H9 (cell line): ENCODE measurements at regions not wholly inside any gene's neighbourhood (a gene's known extent, or its start where the extent isn't known, plus 50 kb on each side); places are given as distances from the start of the nearest gene placed in this dataset.

Source experiments
- DNase-seq: peaks from one replicate; pipeline ENCODE4 v3.0.0-alpha.2; 2017
- H2AFZ ChIP-seq: one replicate; pipeline ENCODE4 v1.6.1; 2013; ENCODE audit warnings: mild to moderate bottlenecking, low read length, control low read depth, moderate library complexity
- H2AK5ac ChIP-seq: 2 replicates; pipeline ENCODE4 v1.6.1; 2013; ENCODE audit warnings: low read length, control low read depth, mixed read lengths; ENCODE audit not compliant: insufficient read length
- H2BK120ac ChIP-seq: one replicate; pipeline ENCODE4 v1.6.1; 2013; ENCODE audit warnings: low read depth, mild to moderate bottlenecking, low read length, control low read depth, inconsistent platforms; ENCODE audit not compliant: poor library complexity, severe bottlenecking
- H2BK12ac ChIP-seq: 2 replicates; pipeline ENCODE4 v1.6.1; 2013; ENCODE audit warnings: low read length, control low read depth, mixed read lengths, low read depth; ENCODE audit not compliant: insufficient read length
- H2BK15ac ChIP-seq: 2 replicates; pipeline ENCODE4 v1.6.1; 2013; ENCODE audit warnings: low read depth, low read length, control low read depth
- H2BK20ac ChIP-seq: one replicate; pipeline ENCODE4 v1.6.1; 2013; ENCODE audit warnings: low read depth, mild to moderate bottlenecking, low read length, control low read depth, inconsistent platforms; ENCODE audit not compliant: poor library complexity, severe bottlenecking
- H2BK5ac ChIP-seq: 2 replicates; pipeline ENCODE4 v1.6.1; 2013; ENCODE audit warnings: low read length, control low read depth, mixed read lengths; ENCODE audit not compliant: insufficient read length
- H3K14ac ChIP-seq: 2 replicates; pipeline ENCODE4 v1.6.1; 2013; ENCODE audit warnings: low read length, control low read depth; ENCODE audit not compliant: insufficient read depth
- H3K18ac ChIP-seq: 2 replicates; pipeline ENCODE4 v1.6.1; 2013; ENCODE audit warnings: low read depth, mild to moderate bottlenecking, mixed read lengths, low read length, control low read depth; ENCODE audit not compliant: insufficient read length
- H3K23ac ChIP-seq: 2 replicates; pipeline ENCODE4 v1.6.1; 2013; ENCODE audit warnings: low read length, control low read depth, mixed read lengths, low read depth; ENCODE audit not compliant: insufficient read length
- H3K23me2 ChIP-seq: 2 replicates; pipeline ENCODE4 v1.6.1; 2013; ENCODE audit warnings: low read depth, mild to moderate bottlenecking, mixed read lengths, low read length, control low read depth; ENCODE audit not compliant: insufficient read length, poor library complexity, severe bottlenecking
- H3K27ac ChIP-seq: 2 replicates; pipeline ENCODE4 v1.5.1; 2013; ENCODE audit warnings: low read length, control low read depth, mixed read lengths, low read depth; ENCODE audit not compliant: insufficient read length
- H3K27me3 ChIP-seq: 2 replicates; pipeline ENCODE4 v1.6.1; 2013; ENCODE audit warnings: low read length, control low read depth, inconsistent platforms; ENCODE audit not compliant: insufficient read depth
- H3K4ac ChIP-seq: 2 replicates; pipeline ENCODE4 v1.6.1; 2013; ENCODE audit warnings: low read depth, mild to moderate bottlenecking, control low read depth, inconsistent platforms, low read length, moderate library complexity
- H3K4me1 ChIP-seq: 2 replicates; pipeline ENCODE4 v1.6.1; 2013; ENCODE audit warnings: low read length, control low read depth, inconsistent platforms; ENCODE audit not compliant: insufficient read depth
- H3K4me2 ChIP-seq: 2 replicates; pipeline ENCODE4 v1.6.1; 2013; ENCODE audit warnings: low read length, control low read depth, mixed read lengths; ENCODE audit not compliant: insufficient read length, insufficient read depth
- H3K56ac ChIP-seq: 2 replicates; pipeline ENCODE4 v1.6.1; 2013; ENCODE audit warnings: low read depth, mild to moderate bottlenecking, mixed read lengths, low read length, control low read depth; ENCODE audit not compliant: insufficient read length
- H3K79me1 ChIP-seq: 2 replicates; pipeline ENCODE4 v1.6.1; 2013; ENCODE audit warnings: low read depth, mild to moderate bottlenecking, moderate library complexity, low read length, control low read depth, inconsistent platforms; ENCODE audit not compliant: insufficient read depth, poor library complexity, severe bottlenecking
- H3K79me2 ChIP-seq: 2 replicates; pipeline ENCODE4 v1.6.1; 2013; ENCODE audit warnings: low read length, control low read depth, inconsistent platforms; ENCODE audit not compliant: insufficient read depth
- H3K9ac ChIP-seq: 2 replicates; pipeline ENCODE4 v1.6.1; 2013; ENCODE audit warnings: low read length, control low read depth, mixed read lengths; ENCODE audit not compliant: insufficient read length; ENCODE audit errors: extremely low read depth
- H3K9me3 ChIP-seq: one replicate; pipeline ENCODE4 v1.6.1; 2013; ENCODE audit warnings: low read depth, low read length, inconsistent platforms; ENCODE audit not compliant: control insufficient read depth
- H3T11ph ChIP-seq: one replicate; pipeline ENCODE4 v1.6.1; 2013; ENCODE audit warnings: mild to moderate bottlenecking, low read length, control low read depth, inconsistent platforms
- H4K20me1 ChIP-seq: one replicate; pipeline ENCODE4 v1.6.1; 2013; ENCODE audit not compliant: control insufficient read depth, insufficient read length, insufficient read depth
- H4K5ac ChIP-seq: 2 replicates; pipeline ENCODE4 v1.6.1; 2013; ENCODE audit warnings: low read depth, mild to moderate bottlenecking, mixed read lengths, low read length, control low read depth; ENCODE audit not compliant: insufficient read length
- H4K8ac ChIP-seq: replicated peaks from 2 replicates; pipeline ENCODE4 v1.6.1; 2013; ENCODE audit warnings: low read length, control low read depth, mixed read lengths, low read depth; ENCODE audit not compliant: insufficient read length
- H4K91ac ChIP-seq: 2 replicates; pipeline ENCODE4 v1.6.1; 2013; ENCODE audit warnings: low read depth, mild to moderate bottlenecking, moderate library complexity, mixed read lengths, low read length, control low read depth; ENCODE audit not compliant: insufficient read length
- H3K27ac Mint-ChIP-seq, 3 experiments: 2 replicates in 2 of 3; 3 replicates in 1 of 3; pipeline ENCODE4 v1.8.0; 2020 to 2021; ENCODE audit warnings: mixed read lengths in 3 of 3, mild to moderate bottlenecking in 1 of 3, moderate library complexity in 1 of 3
- H3K27me3 Mint-ChIP-seq: 2 replicates; pipeline ENCODE4 v1.8.0; 2021; ENCODE audit warnings: low read depth, mild to moderate bottlenecking, moderate library complexity, mixed read lengths
- H3K36me3 Mint-ChIP-seq, 3 experiments: 2 replicates in 2 of 3; 3 replicates in 1 of 3; pipeline ENCODE4 v1.8.0; 2020 to 2021; ENCODE audit warnings: low read depth in 3 of 3, mixed read lengths in 3 of 3; ENCODE audit not compliant: insufficient read depth in 1 of 3
- H3K4me1 Mint-ChIP-seq, 2 experiments: 2 replicates each; pipeline ENCODE4 v1.8.0; 2020; ENCODE audit warnings: mixed read lengths in 2 of 2
- H3K4me3 Mint-ChIP-seq, 2 experiments: 2 replicates in 1 of 2; 3 replicates in 1 of 2; pipeline ENCODE4 v1.8.0; 2020 to 2021; ENCODE audit warnings: mild to moderate bottlenecking in 2 of 2, mixed read lengths in 2 of 2, moderate library complexity in 1 of 2
- H3K9me3 Mint-ChIP-seq, 2 experiments: 2 replicates in 1 of 2; 3 replicates in 1 of 2; pipeline ENCODE4 v1.8.0; 2020; ENCODE audit warnings: mild to moderate bottlenecking in 2 of 2, mixed read lengths in 2 of 2, moderate library complexity in 1 of 2
- TF ChIP-seq, protein P1 (sequence below): fragments of 200-600 bp; sonication (generic); conservative IDR thresholded peaks from 3 replicates; pipeline ENCODE4 v1.8.0; 2021; ENCODE audit warnings: antibody characterized with exemption, mild to moderate bottlenecking

DNA sequence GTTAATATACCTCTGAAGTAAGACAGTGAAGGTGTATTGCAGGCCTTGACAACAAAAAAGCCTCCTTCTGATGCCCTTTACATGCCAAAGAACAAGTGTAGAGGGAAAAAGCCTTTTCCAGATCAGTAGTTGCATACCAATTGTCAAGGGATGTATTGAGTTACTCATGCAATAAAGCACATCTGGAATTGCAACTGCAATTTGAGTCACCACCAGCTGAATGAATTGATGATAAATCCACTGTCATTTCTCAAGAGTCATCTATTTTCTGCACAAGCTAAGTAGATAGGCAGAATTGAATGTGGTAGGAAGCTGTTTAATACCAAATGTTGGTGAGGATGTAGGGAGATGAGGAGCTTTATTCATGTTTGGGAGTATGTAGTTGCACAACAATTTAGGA, 325.9 kb upstream of the SMIM30 start:
- no peak overlapping the region for H3K4ac ChIP-seq
- Mint-ChIP-seq H3K4me1 (no peaks in the 10 kb centered on the region), H3K9me3 (peaks cover 0 to 5% of the 10 kb centered on the region in 2 experiments; a peak in 2 of 5 replicates), H3K27ac (no peak overlapping the region), H3K4me3 (no peak overlapping the region), H3K27me3 (no peaks in the 10 kb centered on the region), H3K36me3 (peaks cover 0 to 4% (median 0%) of the 10 kb centered on the region in 3 experiments; a peak in 1 of 7 replicates)
- no peak overlapping the region for H2AK5ac ChIP-seq
- H3K4me2 ChIP-seq, result no peak overlapping the region
- H4K5ac ChIP-seq, result no peak overlapping the region
- H3K18ac ChIP-seq, result no peak overlapping the region
- H3K4me1 ChIP-seq, result no peaks in the 10 kb centered on the region
- H2BK5ac ChIP-seq, result no peak overlapping the region
- no peak overlapping the region for H4K91ac ChIP-seq
- no peaks in the 10 kb centered on the region for H3K23me2 ChIP-seq
- H2BK12ac ChIP-seq, result no peak overlapping the region
- H4K20me1 ChIP-seq, result no peaks in the 10 kb centered on the region
- H3K56ac ChIP-seq, result no peak overlapping the region
- no peaks in the 10 kb centered on the region for H3K79me1 ChIP-seq
- no peak overlapping the region for H2BK15ac ChIP-seq
- no peak overlapping the region for H2BK20ac ChIP-seq
- no peak overlapping the region for H4K8ac ChIP-seq
- H3K27ac ChIP-seq, result no peak overlapping the region
- no peak for DNase-seq
- H2AFZ ChIP-seq, result no peak overlapping the region
- TF ChIP-seq, protein P1, sequence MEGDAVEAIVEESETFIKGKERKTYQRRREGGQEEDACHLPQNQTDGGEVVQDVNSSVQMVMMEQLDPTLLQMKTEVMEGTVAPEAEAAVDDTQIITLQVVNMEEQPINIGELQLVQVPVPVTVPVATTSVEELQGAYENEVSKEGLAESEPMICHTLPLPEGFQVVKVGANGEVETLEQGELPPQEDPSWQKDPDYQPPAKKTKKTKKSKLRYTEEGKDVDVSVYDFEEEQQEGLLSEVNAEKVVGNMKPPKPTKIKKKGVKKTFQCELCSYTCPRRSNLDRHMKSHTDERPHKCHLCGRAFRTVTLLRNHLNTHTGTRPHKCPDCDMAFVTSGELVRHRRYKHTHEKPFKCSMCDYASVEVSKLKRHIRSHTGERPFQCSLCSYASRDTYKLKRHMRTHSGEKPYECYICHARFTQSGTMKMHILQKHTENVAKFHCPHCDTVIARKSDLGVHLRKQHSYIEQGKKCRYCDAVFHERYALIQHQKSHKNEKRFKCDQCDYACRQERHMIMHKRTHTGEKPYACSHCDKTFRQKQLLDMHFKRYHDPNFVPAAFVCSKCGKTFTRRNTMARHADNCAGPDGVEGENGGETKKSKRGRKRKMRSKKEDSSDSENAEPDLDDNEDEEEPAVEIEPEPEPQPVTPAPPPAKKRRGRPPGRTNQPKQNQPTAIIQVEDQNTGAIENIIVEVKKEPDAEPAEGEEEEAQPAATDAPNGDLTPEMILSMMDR, result no peak
- no peaks in the 10 kb centered on the region for H3K9me3 ChIP-seq
- H3K9ac ChIP-seq, result no peak overlapping the region
- no peaks in the 10 kb centered on the region for H3K27me3 ChIP-seq
- no peak overlapping the region for H3K23ac ChIP-seq
- no peak overlapping the region for H3K14ac ChIP-seq
- H3T11ph ChIP-seq, result no peak overlapping the region
- H2BK120ac ChIP-seq, result no peak overlapping the region
- H3K79me2 ChIP-seq, result no peaks in the 10 kb centered on the region
